ENCODE measurements at regions not wholly inside any gene's neighbourhood (a gene's known extent, or its start where the extent isn't known, plus 50 kb on each side); places are given as distances from the start of the nearest gene placed in this dataset.
"Not testable (repeated sequence)": the region's sequence is repeated elsewhere in the genome, so short reads cannot be mapped to it uniquely, and the experiment has no call there.

DNA sequence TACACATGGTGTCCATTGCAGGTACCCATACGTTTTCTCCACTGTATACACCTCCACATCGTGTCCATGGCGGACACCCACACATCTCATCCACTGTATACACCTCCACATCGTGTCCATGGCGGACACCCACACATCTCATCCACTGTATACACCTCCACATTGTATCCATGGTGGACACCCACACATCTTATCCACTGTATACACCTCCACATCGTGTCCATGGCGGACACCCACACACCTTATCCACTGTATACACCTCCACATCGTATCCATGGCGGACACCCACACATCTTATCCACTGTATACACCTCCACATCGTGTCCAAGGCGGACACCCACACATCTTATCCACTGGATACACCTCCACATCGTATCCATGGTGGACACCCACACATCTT, 50.4 kb upstream of the TTC34 start:
- not testable (repeated sequence) for DNase-seq (ENCODE audit: low read depth in 2 of 3, low spot score in 2 of 3)

DNA sequence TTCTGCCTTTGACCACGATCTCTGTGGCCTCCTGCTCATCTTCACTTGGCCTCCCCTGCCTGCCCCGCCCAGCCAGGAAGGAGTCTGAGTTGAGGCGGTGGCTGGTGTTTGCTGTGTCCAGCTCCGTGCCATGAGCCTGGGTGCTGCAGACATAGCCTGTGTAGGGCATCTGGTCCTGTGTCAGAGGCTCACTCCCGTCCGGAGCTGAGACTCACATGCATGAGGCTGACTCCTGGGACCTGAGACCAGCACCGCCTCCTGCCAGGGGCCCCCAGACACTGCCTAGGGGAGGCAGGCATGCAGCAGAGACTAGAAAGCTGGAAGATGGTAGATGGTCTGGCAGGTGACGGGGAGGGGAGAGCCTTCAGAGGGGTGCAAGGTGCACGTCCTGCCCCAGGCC, 52.2 kb upstream of the TTC34 start:
- no peak for DNase-seq (ENCODE audit: low read depth in 2 of 3, low spot score in 2 of 3)

- DNase-seq (ENCODE audit: low read depth in 2 of 3, low spot score in 2 of 3): no peak
Observed at GRCh38 chr1:2854151-2854550, 52.7 kb upstream of the TTC34 start.

DNA sequence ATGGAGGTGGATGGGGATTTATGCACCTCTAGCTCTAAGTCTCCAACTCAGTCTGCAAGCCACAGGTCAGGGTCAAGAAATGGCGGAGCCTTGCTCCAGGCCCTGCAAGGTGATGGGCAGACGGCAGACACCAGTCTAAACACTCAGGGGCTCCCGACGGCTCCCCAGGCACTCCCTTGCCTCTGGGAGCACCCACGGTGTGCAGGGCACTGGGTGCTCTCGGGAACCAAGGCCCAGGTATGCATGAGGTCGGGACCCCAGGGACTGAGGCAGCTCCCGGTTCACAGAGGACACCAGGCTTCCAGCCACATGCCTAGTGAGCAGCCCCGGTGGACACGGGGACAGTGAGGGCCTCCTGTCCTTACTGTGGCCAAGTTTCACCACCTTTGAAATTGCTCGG, 53.1 kb upstream of the TTC34 start:
- no peak for DNase-seq (ENCODE audit: low read depth in 2 of 3, low spot score in 2 of 3)

GRCh38 chr1:2855206-2856065, 53.9 kb upstream of the TTC34 start:
- DNase-seq (ENCODE audit: low read depth in 2 of 3, low spot score in 2 of 3): no peak

DNA sequence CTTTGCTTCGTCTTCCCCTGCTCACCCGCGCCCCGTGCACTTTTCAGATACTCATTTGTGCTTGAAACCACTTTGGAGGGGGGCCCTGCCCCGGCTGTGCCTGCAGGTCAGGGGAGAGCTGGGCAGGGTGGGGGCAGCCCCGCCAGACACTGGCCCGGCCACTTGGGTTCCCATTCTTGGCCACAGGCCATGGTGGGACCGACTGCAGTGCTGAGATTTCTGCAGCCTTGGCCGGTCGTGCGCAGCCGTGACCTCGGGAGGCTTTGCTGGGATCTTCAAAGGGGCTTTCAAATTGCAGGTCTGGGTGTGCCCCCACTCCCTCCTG, 54.5 kb upstream of the TTC34 start:
- DNase-seq (ENCODE audit: low read depth in 2 of 3, low spot score in 2 of 3): no peak

DNA sequence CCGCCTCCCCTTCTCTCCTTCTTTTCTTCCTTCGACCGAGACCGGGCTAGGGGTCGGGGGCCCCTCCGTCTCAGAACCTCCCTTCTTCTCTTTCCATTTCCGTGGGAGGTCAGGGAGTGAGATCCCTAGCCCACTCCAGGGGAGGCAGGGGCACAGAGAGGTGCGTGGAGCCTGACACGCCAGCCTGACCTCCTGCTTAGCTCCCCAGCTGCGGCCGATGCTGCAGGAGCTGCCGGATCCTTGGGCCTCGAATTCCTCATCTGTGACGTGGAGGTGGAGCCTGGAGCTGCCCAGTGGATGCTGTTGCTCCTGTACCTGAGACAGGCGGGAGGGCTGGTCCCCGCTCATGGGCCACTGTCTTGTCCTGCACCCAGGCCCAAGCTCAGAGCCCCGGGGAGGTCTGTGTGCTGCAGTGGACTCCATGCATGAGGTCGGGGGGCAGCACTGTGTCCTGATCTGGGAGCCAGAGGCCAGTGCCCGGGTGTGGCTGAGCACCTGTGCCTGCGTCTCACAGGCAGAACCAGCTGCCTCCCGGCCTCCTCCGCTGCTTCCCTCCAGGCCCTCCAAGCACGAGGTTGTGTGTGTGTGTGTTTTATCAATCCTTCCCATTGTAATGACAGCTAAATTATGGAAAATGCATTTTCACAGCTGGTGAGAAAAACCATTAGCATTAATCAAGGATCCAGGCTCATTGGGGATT, 55.3 kb upstream of the TTC34 start:
- DNase-seq (ENCODE audit: low read depth in 2 of 3, low spot score in 2 of 3): no peak

- no peak for DNase-seq (ENCODE audit: low read depth in 2 of 3, low spot score in 2 of 3)
Observed at GRCh38 chr1:2857521-2857920, 56.0 kb upstream of the TTC34 start.

DNA sequence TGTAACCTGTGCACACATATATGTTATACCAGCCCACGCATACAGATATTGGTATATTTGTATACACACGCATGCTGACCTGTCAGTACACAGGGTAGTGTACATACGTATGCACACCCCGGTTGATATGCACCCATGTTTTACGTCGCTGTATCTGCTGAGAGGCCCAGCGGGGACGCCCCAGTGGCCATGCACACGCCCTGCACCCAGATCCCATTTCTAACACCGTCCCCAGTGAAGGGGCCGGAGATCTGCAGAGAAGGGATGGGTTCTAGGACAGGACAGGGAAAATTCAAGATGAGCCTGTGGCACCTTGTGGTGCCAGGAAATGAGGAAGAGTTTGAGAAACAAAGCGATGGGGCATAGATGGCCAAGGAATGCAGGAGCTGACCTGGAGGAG, 57.2 kb upstream of the TTC34 start:
- no peak for DNase-seq (ENCODE audit: low read depth in 2 of 3, low spot score in 2 of 3)

DNA sequence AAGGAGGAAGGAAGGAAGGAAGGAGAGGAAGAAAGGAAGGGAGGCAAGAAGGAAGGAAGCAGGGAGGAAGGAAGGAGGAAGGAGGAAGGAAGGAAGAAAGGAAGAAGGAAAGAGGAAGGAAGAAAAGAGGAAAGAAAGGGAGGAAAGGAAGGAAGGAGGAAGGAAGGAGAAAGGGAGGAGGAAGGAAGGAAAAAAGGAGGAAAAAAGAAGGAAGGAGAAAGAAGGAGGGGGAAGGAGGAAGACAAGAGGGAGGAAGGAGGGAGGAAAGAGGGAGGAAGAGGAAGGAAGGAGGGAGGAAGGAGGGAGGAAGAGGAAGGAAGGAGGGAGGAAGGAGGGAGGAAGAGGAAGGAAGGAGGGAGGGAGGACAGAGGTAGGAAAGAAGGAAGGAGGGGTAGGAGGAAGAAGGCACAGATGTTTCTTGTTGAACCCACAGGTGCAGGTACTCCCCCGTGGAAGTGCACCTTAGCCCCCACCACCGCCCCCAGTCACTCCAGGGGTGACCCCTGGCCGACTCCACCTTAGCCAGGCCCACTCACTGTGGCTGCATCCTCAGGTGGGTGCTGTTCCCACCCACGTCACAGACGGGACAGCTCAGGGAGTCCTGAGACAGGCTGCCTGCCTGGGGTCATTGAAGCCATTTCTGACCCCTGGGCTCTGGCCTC, 57.9 kb upstream of the TTC34 start:
- DNase-seq (ENCODE audit: low read depth in 2 of 3, low spot score in 2 of 3): no peak

- no peak for DNase-seq (ENCODE audit: low read depth in 2 of 3, low spot score in 2 of 3)
Observed at GRCh38 chr1:2859881-2860430, 58.5 kb upstream of the TTC34 start.

GRCh38 chr1:2860476-2861142, 59.1 kb upstream of the TTC34 start:
- DNase-seq (ENCODE audit: low read depth in 2 of 3, low spot score in 2 of 3): no peak

DNA sequence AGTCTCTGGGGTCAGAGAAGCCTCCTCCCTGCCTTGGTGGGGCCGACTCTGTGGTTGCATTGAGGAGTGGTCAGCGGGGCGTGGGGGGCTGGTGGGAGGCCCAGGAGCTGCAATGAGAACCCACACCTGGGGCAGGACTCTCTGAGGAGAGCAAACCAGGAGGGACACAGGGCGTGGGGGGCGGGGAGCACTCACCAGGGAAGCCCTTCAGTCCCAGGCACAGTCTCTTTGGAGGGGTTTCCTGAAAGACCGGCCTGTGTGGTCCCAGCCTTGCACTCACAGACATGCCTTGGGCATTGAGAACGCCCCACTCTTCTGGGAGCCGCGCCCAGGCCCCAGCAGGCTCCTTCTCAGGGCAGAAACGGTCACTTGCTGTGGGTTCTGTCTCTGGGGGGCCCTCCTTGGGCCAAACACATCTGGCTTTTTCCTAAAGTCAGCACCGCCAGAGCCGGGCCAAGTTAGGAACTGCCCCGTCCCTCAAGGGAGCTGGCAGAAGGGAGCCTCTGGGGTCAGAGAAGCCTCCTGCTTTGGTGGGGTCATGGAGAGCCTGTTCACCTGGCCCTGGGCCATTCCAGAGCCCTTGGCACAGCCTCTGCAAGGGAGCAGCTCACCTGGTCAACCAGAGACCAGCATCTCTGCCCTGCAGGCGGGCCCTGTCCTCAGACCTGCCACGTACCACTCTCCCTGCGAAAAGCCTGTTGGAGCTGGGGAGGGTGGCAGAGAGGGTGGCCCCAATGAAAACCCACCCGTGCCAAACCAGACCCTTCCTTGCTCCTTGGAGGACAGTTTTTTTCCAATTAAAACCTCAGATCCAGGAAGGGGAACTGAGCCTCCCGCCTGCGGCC, 59.9 kb upstream of the TTC34 start:
- DNase-seq (ENCODE audit: low read depth in 2 of 3, low spot score in 2 of 3): no peak

GRCh38 chr1:2861988-2862813, 60.7 kb upstream of the TTC34 start:
- no peak for DNase-seq (ENCODE audit: low read depth in 2 of 3, low spot score in 2 of 3)

GRCh38 chr1:2862814-2863647, 61.5 kb upstream of the TTC34 start:
- no peak for DNase-seq (ENCODE audit: low read depth in 2 of 3, low spot score in 2 of 3)

DNA sequence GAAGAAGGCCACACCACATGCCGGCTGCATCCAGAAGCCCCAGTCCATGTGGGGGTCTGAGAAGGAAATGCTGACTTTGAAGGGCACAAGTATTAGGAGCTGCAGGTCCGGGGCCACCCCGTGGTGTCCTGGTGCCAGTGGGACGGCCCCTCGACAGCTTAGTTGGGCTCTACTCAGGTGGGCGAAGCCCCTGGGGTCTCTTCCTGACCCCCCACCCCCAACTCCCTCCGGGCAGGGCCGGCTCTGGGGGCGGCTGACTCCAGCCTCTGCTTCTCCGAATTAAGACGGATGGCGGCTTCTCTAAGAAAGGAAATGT, 62.1 kb upstream of the TTC34 start:
- DNase-seq (ENCODE audit: low read depth in 2 of 3, low spot score in 2 of 3): no peak

- no peak for DNase-seq (ENCODE audit: low read depth in 2 of 3, low spot score in 2 of 3)
Observed at GRCh38 chr1:2864203-2864905, 62.9 kb upstream of the TTC34 start.

DNA sequence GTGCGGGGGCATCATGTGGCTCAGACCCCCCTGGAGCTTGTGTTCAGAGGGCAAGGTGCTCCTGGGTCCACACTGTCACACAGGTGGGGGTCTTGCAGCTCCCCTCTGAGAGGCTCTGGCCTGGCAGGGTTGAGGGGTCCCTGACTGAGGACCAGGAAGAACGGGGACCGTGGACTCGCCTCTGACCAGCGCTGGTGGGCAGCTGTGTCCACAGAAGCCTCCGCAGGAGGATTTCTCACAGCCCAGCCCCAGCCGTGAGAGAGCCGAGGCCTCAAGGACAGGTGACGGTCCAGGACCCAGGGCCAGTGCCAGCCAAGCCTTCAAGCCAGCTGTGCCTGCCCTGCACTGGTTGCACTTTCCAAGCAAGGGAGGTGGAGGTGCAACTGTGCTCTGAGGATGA, 63.5 kb upstream of the TTC34 start:
- DNase-seq (ENCODE audit: low read depth in 2 of 3, low spot score in 2 of 3): no peak

Measured in activated CD8-positive, alpha-beta memory T cell treated with anti-CD3 and anti-CD28 coated beads for 48 hours (primary cell).